ENCODE measurements at regions not wholly inside any gene's neighbourhood (a gene's known extent, or its start where the extent isn't known, plus 50 kb on each side); places are given as distances from the start of the nearest gene placed in this dataset.

GRCh38 chr5:25405850-25406249 lies 761.1 kb upstream of the CDH10 start:
- TF ChIP-seq POLR2A (IDR thresholded peaks at IDR 0.05) (no peak), CTCF (IDR thresholded peaks at IDR 0.05) (no peak)
